Rectal smooth muscle tissue (tissue), 1 donor: ENCODE measurements at regions not wholly inside any gene's neighbourhood (a gene's known extent, or its start where the extent isn't known, plus 50 kb on each side); places are given as distances from the start of the nearest gene placed in this dataset.

Experiments
- H3K27ac ChIP-seq: one replicate; pipeline ENCODE4 v1.7.0; 2013; ENCODE audit warnings: low read depth, low read length, inconsistent platforms
- H3K27me3 ChIP-seq: one replicate; pipeline ENCODE4 v1.7.0; 2013; ENCODE audit warnings: low read length; ENCODE audit not compliant: control insufficient read depth, insufficient read depth
- H3K36me3 ChIP-seq: one replicate; pipeline ENCODE4 v1.7.0; 2013; ENCODE audit warnings: low read length; ENCODE audit not compliant: control insufficient read depth, insufficient read depth
- H3K4me1 ChIP-seq: one replicate; pipeline ENCODE4 v1.7.0; 2013; ENCODE audit warnings: low read length; ENCODE audit not compliant: control insufficient read depth, insufficient read depth
- H3K4me3 ChIP-seq: one replicate; pipeline ENCODE4 v1.7.0; 2013; ENCODE audit warnings: low read length
- H3K9ac ChIP-seq: one replicate; pipeline ENCODE4 v1.7.0; 2013; ENCODE audit warnings: low read length

DNA sequence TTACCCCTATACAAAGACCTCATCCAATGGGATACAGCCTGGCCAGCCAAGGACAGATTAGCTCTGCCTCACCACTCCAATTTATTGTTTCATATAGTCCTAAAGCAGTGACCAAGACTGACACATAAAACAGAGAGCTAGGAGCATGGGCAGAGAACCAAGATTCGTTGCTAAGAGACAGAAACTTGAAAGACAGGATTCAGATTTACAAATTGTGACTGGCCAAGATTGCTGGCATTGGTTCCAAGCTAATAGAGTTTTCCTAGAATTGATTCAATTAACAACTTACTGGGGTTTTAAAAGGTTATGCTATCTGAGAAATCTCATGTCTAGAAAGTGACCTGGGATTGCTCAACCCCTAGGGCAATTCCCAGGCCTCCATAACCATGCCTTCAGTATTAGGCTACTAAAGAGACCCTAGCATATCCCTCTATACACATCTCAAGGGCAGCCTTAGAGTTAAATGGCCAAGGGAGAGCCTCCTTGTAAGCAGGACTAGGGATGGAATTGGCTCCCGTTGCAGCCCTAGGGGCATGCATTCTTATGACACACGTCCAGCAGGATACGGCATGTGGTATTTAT lies 75.6 kb downstream of the ICOS start:
- Histone ChIP-seq H3K4me3 (no peak overlapping the region), H3K36me3 (no peaks in the 10 kb centered on the region), H3K9ac (no peak overlapping the region), H3K27ac (no peak overlapping the region), H3K4me1 (peaks cover 2% of the 10 kb centered on the region), H3K27me3 (no peaks in the 10 kb centered on the region)

DNA sequence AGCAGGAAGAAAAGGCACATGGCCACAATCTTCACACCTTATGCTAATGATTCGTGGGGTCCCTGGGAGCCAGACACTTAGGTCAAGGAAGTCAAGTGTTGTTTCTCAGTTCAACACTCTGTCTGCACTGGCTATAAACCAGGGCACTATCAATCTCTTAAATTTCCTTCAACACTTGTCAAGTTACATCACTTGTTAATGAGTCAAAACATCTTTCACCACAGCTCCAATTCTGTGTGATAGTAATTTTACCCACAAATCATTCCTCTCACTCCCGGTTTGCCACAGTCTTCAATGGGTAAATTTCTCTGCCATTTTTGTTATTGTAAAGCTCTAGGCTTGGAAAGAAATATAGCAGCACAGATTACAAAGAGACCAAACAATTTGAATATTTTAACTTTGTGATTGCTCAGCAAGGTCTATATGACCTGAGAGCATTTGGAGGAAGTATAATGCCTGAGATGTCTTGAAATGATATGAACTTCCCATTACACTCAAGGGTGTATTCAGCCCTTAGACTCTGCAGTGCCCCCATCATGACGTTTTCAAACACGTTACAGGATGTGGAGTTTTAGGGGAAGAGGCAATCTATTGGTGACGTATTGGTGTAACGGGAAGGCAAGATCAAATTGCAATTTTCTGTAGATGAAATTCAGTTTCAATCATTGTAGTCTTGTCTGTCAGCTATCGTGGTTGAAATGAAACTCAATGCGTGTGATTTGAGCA lies 78.7 kb downstream of the ICOS start:
- Histone ChIP-seq H3K27ac (no peak overlapping the region), H3K4me3 (no peak overlapping the region), H3K4me1 (peaks cover 2% of the 10 kb centered on the region), H3K27me3 (no peaks in the 10 kb centered on the region), H3K36me3 (no peaks in the 10 kb centered on the region), H3K9ac (no peak overlapping the region)

DNA sequence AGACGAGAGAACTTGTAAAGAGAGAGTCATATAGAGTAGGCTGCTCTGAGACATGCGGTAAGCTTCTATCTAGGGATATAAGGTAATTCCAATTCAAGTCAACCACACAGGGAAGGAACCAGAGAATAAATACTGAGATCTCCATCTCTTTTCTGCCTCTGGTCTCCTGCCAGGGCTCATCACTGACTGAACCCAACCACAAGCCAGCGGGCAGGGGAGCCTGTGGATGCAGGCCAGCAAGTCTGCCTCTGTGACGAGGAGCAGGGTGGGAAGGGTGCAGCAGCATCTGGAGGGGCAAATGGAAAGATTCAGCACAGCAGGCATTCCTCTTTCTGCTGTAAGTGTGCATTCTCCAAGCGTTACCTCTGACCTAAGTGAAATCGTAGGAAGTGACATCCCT lies 82.2 kb downstream of the ICOS start:
- Histone ChIP-seq H3K27ac (no peak overlapping the region), H3K4me3 (no peak overlapping the region), H3K27me3 (no peaks in the 10 kb centered on the region), H3K9ac (no peak overlapping the region), H3K36me3 (no peaks in the 10 kb centered on the region), H3K4me1 (no peaks in the 10 kb centered on the region)

DNA sequence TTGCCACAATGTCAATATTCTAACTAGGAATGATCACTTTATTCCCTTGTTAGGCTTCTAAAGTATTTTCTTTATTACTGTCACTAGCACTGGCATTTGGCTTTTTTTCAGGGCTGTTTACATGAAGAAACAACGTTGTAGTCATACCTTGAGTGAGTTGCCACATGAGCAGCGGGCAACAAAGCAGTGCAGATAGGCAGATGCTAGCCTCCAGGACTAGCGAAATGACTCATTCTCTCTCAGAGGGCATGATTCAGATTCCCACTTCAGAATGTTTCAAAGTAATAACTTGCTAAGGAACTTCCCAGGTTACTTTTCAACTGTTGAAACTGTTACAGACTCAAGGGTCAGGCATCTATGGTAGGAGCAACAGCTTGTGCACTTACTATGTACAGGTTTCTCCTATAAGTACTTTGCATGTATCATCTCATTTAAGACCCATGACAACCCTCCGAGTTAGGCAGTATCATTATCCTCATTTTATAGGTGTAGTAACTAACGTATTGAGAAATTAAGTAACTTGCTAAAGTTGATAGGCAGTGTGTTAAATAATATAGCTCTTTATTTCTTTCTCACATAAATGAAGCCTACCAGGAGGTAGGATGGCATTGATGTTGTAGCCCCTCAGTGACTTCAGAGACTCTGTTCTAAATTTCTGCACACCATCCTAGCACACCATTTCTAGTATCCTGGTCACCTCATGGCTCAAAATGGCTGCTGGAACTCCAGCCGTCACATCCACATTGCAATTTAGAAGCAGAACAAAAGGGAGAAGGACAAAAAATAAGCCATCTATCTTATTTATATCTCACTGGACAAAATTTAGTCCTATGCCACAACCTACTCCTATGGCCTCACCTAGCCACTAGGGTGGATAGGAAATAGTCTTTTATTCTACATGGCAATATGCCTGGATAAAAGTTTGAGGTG lies 83.3 kb downstream of the ICOS start:
- H3K36me3 ChIP-seq: no peaks in the 10 kb centered on the region
- peaks cover 4% of the 10 kb centered on the region for H3K4me1 ChIP-seq
- H3K4me3 ChIP-seq: no peak overlapping the region
- no peaks in the 10 kb centered on the region for H3K27me3 ChIP-seq
- H3K9ac ChIP-seq: no peak overlapping the region
- H3K27ac ChIP-seq: no peak overlapping the region

DNA sequence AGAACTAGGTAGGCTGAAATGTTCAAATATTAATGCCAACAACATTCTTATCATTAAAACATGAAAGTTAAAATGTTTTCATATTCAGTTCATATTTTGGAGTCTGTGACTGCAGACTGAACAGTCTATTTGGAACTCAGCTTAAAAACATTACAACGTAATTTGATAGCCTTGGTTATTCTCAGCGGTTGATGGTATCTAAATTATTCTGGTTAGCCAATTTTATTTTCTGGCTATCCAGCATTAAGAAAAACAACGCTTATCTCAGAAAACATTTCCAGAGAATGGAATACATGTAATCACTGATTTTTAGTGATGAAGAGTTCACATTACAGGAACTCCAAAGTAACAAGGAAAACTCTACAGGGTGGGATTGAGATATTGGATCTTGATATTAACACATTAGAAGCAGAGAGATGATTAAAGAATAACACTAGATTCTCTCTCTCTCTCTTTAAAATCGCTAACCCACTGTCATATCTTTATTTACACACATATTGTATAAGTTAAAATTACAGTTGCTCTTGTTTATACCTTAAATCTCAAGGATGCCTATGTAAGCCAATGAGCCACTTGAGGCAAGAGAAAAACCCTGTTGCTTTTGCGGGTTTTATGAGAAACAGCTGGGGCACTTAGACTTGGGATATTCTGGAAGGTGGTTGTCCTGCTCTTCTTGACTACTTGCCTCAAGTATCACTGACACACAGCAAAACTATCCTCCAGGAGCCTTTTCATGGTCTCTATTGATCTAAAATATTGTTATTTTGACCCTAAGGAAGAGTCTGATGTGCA lies 84.9 kb downstream of the ICOS start:
- H3K36me3 ChIP-seq: no peaks in the 10 kb centered on the region
- no peak overlapping the region for H3K9ac ChIP-seq
- peaks cover 9% of the 10 kb centered on the region for H3K4me1 ChIP-seq
- no peak overlapping the region for H3K27ac ChIP-seq
- no peak overlapping the region for H3K4me3 ChIP-seq
- H3K27me3 ChIP-seq: no peaks in the 10 kb centered on the region

DNA sequence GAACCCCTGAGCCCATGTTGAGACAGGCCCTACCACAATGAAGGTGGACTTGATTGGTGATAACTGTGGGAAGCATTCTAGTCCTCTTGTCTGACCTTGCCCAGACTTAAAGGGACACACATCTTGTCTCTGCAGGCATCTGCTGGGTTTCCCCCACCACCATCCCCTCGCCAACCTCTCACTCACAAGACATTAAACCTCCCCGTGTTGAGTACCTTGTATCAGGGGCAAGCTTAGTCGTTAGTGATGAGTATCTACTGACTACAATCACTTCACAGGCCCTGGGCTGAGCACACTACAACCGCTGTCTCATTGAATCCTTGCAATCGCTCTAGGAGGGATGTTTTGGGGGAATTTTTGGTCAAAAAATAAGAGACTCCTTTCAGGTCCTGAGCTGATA lies 86.0 kb downstream of the ICOS start:
- Histone ChIP-seq H3K4me1 (peaks cover 9% of the 10 kb centered on the region), H3K27ac (no peak overlapping the region), H3K27me3 (no peaks in the 10 kb centered on the region), H3K36me3 (no peaks in the 10 kb centered on the region), H3K4me3 (no peak overlapping the region), H3K9ac (no peak overlapping the region)

DNA sequence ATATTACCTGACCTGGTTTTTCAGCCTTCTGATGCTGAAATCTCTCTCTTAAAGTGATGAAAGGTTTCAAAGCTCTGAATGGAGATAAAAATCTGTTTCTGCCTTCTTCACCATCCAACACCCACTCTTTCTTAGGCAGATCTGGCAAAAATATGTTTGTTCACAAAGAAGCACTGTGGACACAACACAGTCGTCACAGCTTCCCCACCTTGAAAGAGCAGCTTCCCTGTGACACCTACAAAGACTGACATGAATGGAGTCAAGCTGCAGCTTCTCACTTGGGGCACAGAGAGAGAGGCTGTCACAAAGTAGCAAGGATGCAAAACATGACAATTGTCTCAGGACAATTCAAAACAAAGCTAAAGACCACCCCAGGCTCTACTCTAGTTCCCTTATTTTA lies 86.5 kb downstream of the ICOS start:
- Histone ChIP-seq H3K27ac (no peak overlapping the region), H3K36me3 (no peaks in the 10 kb centered on the region), H3K4me1 (peaks cover 9% of the 10 kb centered on the region), H3K9ac (no peak overlapping the region), H3K27me3 (no peaks in the 10 kb centered on the region), H3K4me3 (no peak overlapping the region)

DNA sequence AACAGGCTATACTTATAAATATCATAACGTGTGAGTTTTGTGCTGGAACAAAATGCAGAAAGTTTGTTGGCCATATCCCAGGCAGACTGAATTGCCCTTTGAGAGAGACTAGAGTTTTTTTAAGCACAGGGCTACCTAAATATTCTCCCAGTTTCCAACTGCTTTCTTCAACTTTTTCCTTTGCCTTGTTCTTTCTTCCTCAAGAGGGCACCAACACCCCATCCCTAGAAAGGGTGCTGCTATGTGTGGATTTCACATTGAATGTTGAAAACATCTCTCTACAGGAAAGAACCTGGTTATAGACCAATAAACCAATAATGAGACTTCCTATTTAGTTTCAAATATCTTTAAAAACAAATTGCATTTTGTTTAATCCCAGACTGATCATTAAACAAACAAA lies 87.9 kb downstream of the ICOS start:
- Histone ChIP-seq H3K27me3 (no peaks in the 10 kb centered on the region), H3K27ac (no peak overlapping the region), H3K4me3 (no peak overlapping the region), H3K4me1 (peaks cover 9% of the 10 kb centered on the region), H3K9ac (no peak overlapping the region), H3K36me3 (no peaks in the 10 kb centered on the region)

DNA sequence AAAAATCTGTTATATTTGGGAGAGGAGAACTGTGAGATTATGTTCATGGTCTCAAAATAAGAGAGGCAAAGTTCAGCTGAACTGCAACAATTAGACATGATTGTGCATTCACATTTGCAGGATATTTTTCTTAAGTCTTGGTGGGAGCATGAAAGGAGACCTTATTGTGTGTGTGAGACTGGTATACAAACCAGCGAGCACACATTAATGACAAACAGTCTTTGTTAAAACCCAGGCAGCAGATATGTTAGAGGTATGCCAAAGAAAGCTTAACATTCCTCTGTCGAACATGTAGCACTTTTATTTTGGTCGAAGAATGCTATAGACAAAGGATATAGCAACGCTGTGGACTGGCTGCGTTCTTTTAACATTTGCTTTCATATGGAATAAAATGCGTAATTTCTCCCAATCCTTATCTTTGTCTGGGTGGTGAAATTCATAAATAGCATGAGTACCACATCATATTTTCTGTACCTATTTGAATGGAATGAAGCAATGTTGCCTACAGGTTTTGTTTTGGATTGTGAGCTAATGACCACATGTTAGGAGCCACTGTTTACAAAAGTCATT lies 88.4 kb downstream of the ICOS start:
- H3K4me1 ChIP-seq: peaks cover 9% of the 10 kb centered on the region
- no peak overlapping the region for H3K9ac ChIP-seq
- no peaks in the 10 kb centered on the region for H3K36me3 ChIP-seq
- H3K27me3 ChIP-seq: no peaks in the 10 kb centered on the region
- H3K27ac ChIP-seq: no peak overlapping the region
- no peak overlapping the region for H3K4me3 ChIP-seq

DNA sequence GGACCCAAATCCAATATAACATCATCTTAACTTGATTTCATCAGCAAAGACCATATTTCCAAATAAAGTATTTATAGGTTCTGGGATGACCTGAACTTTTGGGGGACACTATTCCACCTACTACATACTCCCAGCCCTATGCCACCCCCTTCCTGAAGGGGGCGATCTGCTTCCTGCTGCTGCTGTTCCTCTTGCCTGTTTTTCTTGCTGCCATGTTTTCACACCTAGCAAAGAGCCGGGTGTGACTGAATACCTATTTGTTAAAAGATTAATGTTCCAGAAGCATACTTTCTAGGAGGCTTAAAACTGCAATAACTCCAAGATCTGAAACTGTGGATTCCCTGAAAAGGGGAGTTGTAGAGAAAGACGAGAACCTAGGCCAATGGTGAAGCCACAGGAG lies 89.7 kb downstream of the ICOS start:
- H3K9ac ChIP-seq: no peak overlapping the region
- H3K36me3 ChIP-seq: no peaks in the 10 kb centered on the region
- no peak overlapping the region for H3K27ac ChIP-seq
- H3K4me3 ChIP-seq: no peak overlapping the region
- H3K27me3 ChIP-seq: no peaks in the 10 kb centered on the region
- H3K4me1 ChIP-seq: peaks cover 21% of the 10 kb centered on the region

DNA sequence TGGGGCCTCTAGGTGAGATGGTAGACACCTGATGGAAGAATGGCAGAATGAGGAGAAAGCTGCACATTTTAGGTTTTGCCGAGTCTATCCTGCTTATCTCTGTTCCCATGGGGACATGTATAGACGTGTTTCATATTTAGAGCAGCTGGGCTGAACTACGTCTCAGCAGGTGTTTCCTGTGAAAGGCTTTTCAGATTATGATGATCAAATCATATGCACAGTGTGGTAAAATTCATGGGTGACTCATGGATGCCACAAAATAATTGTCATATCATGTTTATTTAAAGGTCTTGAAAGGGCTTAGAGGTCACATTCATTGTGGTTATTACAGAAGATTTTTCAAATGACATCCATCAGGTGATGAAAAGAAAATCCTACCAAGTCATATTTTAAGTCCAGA lies 90.5 kb downstream of the ICOS start:
- H3K9ac ChIP-seq: no peak overlapping the region
- no peak overlapping the region for H3K4me3 ChIP-seq
- peaks cover 26% of the 10 kb centered on the region for H3K4me1 ChIP-seq
- no peaks in the 10 kb centered on the region for H3K27me3 ChIP-seq
- H3K36me3 ChIP-seq: no peaks in the 10 kb centered on the region
- H3K27ac ChIP-seq: no peak overlapping the region

DNA sequence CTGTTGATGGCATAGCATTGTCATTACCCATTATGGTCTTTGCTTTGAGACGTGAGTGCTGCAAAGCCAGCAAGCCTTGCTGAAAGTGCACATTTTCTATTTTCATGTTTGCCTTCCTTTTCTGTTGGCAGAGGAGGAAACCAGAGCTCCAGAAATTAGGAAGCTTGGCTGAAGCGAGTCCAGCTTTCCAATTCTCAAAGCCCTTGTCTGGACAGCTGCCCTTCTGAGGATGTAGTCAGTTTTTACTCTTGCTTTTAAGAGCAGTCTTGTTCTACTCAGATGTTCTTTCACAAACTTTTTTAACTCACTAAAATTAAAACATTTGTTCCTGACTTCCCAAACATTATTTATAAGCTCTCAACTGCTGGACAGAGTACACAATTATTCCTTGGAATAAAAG lies 93.8 kb downstream of the ICOS start:
- Histone ChIP-seq H3K9ac (no peak overlapping the region), H3K36me3 (no peaks in the 10 kb centered on the region), H3K27ac (no peak overlapping the region), H3K27me3 (no peaks in the 10 kb centered on the region), H3K4me1 (peaks cover 20% of the 10 kb centered on the region), H3K4me3 (no peak overlapping the region)
